Upper lobe of left lung (tissue), 4 donors: ENCODE measurements at regions not wholly inside any gene's neighbourhood (a gene's known extent, or its start where the extent isn't known, plus 50 kb on each side); places are given as distances from the start of the nearest gene placed in this dataset.

ENCODE experiments used
- EP300 ChIP-seq, 4 donors: sonication (generic); formaldehyde crosslinking; IDR thresholded peaks; one replicate each; pipeline ENCODE4 v1.5.1; 2017; ENCODE audit warnings: antibody characterized with exemption in 4 of 4, control low read depth in 2 of 4
- POLR2A ChIP-seq, 4 donors: fragments of 450-650 bp; IDR thresholded peaks; one replicate each; pipeline ENCODE4 v1.5.1; 2016 to 2017; ENCODE audit warnings: antibody characterized with exemption in 4 of 4, mild to moderate bottlenecking in 2 of 4
- POLR2AphosphoS5 ChIP-seq, 2 donors: sonication (generic); formaldehyde crosslinking; IDR thresholded peaks; one replicate each; pipeline ENCODE4 v1.5.1; 2017; ENCODE audit warnings: antibody characterized with exemption in 2 of 2
- TF ChIP-seq, protein P1 (sequence below), 6 experiments: fragments of 450-650 bp in 4 of 6; fragments of 200-600 bp in 2 of 6; sonication (generic) in 2 of 6; IDR thresholded peaks; one replicate each; pipeline ENCODE4 v1.5.1; 2016 to 2019; ENCODE audit warnings: antibody characterized with exemption in 6 of 6

DNA sequence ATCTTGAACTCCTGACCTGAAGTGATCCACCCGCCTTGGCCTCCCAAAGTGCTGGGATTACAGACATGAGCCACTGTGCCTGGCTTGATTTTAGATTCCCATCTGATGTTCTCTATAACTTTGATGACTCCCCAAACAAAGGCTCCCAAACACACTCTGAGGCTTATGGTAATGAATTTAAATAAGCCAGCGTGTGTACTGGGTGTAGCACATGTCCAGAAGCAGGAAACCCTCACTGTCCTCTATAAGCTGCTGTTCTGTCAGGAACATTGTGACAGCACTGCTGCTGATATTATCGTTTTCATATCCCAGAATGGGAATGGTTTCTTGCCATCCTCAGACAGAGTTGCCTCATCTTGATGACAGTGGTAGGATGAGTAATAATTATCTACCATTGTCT lies 54.1 kb upstream of the SALL4 start:
- TF ChIP-seq POLR2A (IDR thresholded peaks at IDR 0.05) (no peak), EP300 (IDR thresholded peaks at IDR 0.05) (no peak), POLR2AphosphoS5 (IDR thresholded peaks at IDR 0.05) (no peak)
- TF ChIP-seq, protein P1, sequence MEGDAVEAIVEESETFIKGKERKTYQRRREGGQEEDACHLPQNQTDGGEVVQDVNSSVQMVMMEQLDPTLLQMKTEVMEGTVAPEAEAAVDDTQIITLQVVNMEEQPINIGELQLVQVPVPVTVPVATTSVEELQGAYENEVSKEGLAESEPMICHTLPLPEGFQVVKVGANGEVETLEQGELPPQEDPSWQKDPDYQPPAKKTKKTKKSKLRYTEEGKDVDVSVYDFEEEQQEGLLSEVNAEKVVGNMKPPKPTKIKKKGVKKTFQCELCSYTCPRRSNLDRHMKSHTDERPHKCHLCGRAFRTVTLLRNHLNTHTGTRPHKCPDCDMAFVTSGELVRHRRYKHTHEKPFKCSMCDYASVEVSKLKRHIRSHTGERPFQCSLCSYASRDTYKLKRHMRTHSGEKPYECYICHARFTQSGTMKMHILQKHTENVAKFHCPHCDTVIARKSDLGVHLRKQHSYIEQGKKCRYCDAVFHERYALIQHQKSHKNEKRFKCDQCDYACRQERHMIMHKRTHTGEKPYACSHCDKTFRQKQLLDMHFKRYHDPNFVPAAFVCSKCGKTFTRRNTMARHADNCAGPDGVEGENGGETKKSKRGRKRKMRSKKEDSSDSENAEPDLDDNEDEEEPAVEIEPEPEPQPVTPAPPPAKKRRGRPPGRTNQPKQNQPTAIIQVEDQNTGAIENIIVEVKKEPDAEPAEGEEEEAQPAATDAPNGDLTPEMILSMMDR (IDR thresholded peaks at IDR 0.05): no peak
